ENCODE measurements at regions not wholly inside any gene's neighbourhood (a gene's known extent, or its start where the extent isn't known, plus 50 kb on each side); places are given as distances from the start of the nearest gene placed in this dataset.

DNA sequence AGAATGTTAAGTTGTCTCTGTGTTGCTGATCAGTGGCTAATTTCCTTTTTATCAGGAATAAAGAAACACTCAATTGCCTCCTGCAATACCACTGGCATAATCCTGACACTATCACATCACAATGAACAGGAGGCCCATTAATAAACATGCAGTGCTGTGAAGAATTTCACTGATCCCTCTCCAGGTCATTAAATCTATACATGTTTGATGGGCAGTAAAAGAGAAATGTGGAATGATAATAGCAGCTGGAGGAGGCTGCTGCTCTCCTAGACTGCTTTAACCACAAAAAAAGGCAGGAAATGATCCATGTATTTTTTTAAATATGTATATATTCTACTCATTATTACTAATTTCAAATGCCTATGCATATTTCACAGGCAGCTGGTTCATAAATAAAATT lies 202.1 kb downstream of the CENPC start:
- DNase-seq = no peak
- no peaks in the 10 kb centered on the region for H3K36me3 ChIP-seq

DNA sequence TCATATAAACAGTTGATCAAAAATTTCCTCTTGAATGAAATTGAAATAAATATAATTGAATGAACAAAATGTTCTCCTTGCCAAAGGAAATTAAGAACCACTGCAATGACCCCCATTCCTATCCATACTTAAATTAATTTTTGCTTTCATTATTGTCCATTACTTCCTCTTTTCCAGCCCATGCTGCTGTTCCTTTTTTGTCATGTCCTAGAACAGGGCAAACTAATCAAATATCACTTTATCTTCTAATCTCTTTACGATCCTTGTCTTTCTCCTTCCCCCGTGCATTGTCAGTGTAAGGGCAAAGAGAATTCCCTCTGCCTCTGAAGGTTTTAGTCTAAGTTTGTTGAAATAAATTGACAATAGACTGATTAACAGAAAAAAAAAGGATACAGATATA lies 203.0 kb downstream of the CENPC start:
- no peak for DNase-seq
- H3K27me3 ChIP-seq (replicated peaks in 1 of 7) = no peaks in the 10 kb centered on the region
- no peak overlapping the region for H3K27ac ChIP-seq
- intact Hi-C loops (cut with DNase I; ENCODE audit: low total_unique reads) = no loop called here
- H3K4me1 ChIP-seq = no peaks in the 10 kb centered on the region
- no peak overlapping the region for H3K4me3 ChIP-seq
- H3K36me3 ChIP-seq = no peaks in the 10 kb centered on the region
- TF ChIP-seq, protein P1, sequence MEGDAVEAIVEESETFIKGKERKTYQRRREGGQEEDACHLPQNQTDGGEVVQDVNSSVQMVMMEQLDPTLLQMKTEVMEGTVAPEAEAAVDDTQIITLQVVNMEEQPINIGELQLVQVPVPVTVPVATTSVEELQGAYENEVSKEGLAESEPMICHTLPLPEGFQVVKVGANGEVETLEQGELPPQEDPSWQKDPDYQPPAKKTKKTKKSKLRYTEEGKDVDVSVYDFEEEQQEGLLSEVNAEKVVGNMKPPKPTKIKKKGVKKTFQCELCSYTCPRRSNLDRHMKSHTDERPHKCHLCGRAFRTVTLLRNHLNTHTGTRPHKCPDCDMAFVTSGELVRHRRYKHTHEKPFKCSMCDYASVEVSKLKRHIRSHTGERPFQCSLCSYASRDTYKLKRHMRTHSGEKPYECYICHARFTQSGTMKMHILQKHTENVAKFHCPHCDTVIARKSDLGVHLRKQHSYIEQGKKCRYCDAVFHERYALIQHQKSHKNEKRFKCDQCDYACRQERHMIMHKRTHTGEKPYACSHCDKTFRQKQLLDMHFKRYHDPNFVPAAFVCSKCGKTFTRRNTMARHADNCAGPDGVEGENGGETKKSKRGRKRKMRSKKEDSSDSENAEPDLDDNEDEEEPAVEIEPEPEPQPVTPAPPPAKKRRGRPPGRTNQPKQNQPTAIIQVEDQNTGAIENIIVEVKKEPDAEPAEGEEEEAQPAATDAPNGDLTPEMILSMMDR (IDR thresholded peaks at IDR 0.05 in 8 of 11, conservative IDR thresholded peaks at IDR 0.05 in 3 of 11) = no peak
- TF ChIP-seq POLR2AphosphoS5 (IDR thresholded peaks at IDR 0.05) = no peak
- no peak for TF ChIP-seq POLR2A (IDR thresholded peaks at IDR 0.05)
- H3K9me3 ChIP-seq = no peaks in the 10 kb centered on the region
- WGBS, 5 donors = 30 to 53% (median 37%) methylated on average over 2 of the region's 2 CpGs

More for the DNA sequence above, 202.1 kb downstream of the CENPC start:
- Histone ChIP-seq H3K27me3 (replicated peaks in 1 of 7) (no peaks in the 10 kb centered on the region), H3K27ac (no peak overlapping the region), H3K4me1 (no peaks in the 10 kb centered on the region), H3K4me3 (no peak overlapping the region), H3K9me3 (no peaks in the 10 kb centered on the region)
- intact Hi-C loops (cut with DNase I; ENCODE audit: low total_unique reads) = no loop called here
- TF ChIP-seq POLR2AphosphoS5 (IDR thresholded peaks at IDR 0.05) (no peak), POLR2A (IDR thresholded peaks at IDR 0.05) (no peak)
- TF ChIP-seq, protein P1 (IDR thresholded peaks at IDR 0.05 in 8 of 11, conservative IDR thresholded peaks at IDR 0.05 in 3 of 11) = no peak

DNA sequence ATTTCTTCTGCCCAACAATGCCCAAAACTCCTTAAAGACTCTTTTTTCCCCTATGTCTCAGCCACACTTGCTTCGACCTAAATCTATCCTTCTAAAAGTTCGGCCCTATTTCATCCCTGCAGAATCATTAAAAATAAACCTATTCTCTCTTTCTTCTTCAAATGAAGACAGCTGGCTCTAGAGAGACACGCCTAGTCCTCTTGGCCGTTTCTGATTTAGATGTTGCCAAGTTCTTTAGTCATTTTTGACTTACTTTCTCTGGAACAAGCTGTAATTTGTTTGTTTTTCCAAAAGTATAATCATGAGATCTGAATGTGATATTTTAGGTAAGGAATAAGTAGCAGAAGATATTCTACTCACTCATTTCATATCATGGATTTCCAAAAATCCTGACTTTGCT lies 211.6 kb downstream of the CENPC start:
- TF ChIP-seq, protein P1 (IDR thresholded peaks at IDR 0.05 in 8 of 11, conservative IDR thresholded peaks at IDR 0.05 in 3 of 11) = no peak
- TF ChIP-seq POLR2A (IDR thresholded peaks at IDR 0.05) (no peak), POLR2AphosphoS5 (IDR thresholded peaks at IDR 0.05) (no peak)
- no peaks in the 10 kb centered on the region for H3K36me3 ChIP-seq
- H3K4me3 ChIP-seq = no peak overlapping the region
- DNase-seq = no peak
- peaks cover 0 to 16% (median 0%) of the 10 kb centered on the region in 7 donors for H3K27me3 ChIP-seq (replicated peaks in 1 of 7)
- intact Hi-C loops (cut with DNase I; ENCODE audit: low total_unique reads) = no loop called here
- 71 to 81% (median 77%) methylated on average over 4 of the region's 4 CpGs for WGBS, 5 donors
- H3K27ac ChIP-seq = no peak overlapping the region
- no peaks in the 10 kb centered on the region for H3K9me3 ChIP-seq
- H3K4me1 ChIP-seq = no peaks in the 10 kb centered on the region

DNA sequence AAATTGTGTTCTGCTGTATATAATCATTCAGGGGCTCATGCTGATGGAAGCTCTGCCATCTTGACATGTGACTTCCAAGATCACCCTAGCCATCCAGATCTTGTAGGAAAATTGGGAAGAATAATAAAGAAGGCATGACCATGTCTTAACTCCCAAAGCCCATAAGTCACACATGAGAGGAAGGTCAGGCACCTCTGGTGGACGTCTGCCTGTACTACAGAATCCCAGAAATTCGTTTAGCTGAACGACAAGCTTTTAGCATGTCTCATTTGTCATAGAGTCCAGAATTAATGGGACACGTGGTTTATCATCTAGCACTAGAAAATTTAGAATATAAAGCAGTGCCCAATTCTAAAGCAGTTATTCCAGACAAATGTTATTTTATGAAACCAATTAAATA lies 212.7 kb downstream of the CENPC start:
- TF ChIP-seq, protein P1 (IDR thresholded peaks at IDR 0.05 in 8 of 11, conservative IDR thresholded peaks at IDR 0.05 in 3 of 11) = no peak
- TF ChIP-seq POLR2A (IDR thresholded peaks at IDR 0.05) (no peak), POLR2AphosphoS5 (IDR thresholded peaks at IDR 0.05) (no peak)
- 13 to 32% (median 21%) methylated on average over 4 of the region's 4 CpGs for WGBS, 5 donors
- Histone ChIP-seq H3K36me3 (no peaks in the 10 kb centered on the region), H3K27me3 (replicated peaks in 1 of 7) (peaks cover 0 to 26% (median 0%) of the 10 kb centered on the region in 7 donors), H3K27ac (no peak overlapping the region), H3K4me1 (no peaks in the 10 kb centered on the region), H3K9me3 (no peaks in the 10 kb centered on the region), H3K4me3 (no peak overlapping the region)
- intact Hi-C loops (cut with DNase I; ENCODE audit: low total_unique reads) = no loop called here
- DNase-seq = no peak
